22Rv1 (cell line): ENCODE measurements at regions not wholly inside any gene's neighbourhood (a gene's known extent, or its start where the extent isn't known, plus 50 kb on each side); places are given as distances from the start of the nearest gene placed in this dataset.

Source experiments
- H3K27ac ChIP-seq: fragments of 450-650 bp; 2 replicates; pipeline ENCODE4 v1.5.1; 2017
- ZFX ChIP-seq: fragments of 450-650 bp; IDR thresholded peaks from 2 replicates; pipeline ENCODE4 v1.6.1; 2017; ENCODE audit warnings: antibody characterized with exemption, borderline replicate concordance
- TF ChIP-seq, protein P1 (sequence below): fragments of 450-650 bp; IDR thresholded peaks from 2 replicates; pipeline ENCODE4 v1.5.1; 2017; ENCODE audit warnings: mild to moderate bottlenecking

DNA sequence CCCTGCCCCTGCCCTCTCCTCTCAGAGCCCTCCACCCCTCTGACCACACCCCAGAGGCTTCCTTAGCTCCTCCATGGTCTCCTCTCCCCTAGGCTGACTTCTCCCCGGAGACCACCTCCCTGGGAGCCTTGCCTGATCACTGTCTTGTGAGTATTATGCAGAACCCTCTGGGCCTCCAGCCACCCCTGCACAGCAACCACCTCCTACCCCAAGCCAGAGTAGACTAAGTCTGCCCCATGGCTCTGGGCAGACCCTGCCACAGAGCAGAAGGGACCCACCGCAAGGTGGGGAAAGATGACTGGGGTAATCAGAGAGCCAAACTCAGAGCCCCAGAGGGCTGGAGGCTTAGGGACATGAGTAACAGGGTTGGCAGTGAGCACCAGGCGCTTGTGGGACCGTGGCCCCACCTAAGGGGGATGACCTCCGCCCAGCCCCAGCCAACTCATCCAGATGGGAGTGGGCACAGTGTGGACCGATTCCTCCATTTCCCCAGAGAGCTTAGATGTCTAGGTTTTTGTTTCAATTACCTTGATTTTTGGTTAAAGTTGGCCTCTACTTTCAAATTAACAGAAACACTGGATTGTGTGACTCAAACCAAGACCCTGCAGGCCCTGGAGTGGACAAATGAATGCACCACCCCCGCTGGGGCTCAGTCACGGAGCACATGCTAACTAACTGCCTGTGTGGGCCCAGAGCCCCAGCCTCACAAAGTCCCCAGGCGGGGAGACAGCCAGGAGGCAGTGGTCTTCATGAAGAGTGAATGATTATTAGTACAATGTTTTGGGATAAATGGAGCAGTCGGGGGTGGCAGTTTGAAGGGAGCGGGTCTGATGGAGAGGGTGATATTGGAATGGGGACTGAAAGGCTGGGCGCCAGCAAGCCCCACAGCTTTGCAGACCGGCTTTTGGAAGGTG is 119.4 kb upstream of the PRR20G start:
- H3K27ac ChIP-seq: no peak overlapping the region

DNA sequence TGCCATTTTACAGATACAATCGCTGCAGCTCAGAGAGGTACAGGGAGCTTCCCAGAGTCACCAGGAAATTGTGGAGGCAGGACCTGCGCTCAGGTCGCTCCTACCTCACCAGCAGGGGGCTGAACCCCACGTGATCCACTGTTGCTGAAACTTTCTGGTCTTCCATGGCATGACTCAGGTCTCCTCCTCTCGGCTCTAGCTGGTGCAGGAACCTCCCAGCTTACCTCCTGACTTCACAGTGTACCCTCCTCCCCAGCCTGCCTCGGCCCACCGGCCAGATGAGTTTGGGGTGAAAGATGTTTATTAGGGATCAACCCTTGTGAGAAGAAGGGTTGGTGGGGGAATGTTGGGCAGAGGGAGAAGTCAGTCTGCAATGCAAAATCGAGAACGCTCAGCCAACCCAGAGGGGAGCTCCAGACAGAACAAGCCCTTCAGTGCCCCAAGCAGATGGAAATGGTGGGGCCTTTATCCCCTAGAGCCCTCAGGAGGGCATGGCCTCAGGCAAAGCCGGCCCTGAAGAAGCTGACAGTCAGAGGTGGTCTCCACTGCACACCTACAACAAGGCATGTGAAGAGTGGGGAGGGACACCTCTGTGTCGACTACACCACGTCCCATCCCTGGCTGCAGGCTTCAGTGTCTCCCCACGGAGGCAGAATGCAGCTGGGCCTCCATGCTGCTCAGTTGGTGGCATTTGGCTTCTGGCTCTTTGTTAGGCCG is 118.6 kb upstream of the PRR20G start:
- H3K27ac ChIP-seq: no peak overlapping the region
- TF ChIP-seq, protein P1, sequence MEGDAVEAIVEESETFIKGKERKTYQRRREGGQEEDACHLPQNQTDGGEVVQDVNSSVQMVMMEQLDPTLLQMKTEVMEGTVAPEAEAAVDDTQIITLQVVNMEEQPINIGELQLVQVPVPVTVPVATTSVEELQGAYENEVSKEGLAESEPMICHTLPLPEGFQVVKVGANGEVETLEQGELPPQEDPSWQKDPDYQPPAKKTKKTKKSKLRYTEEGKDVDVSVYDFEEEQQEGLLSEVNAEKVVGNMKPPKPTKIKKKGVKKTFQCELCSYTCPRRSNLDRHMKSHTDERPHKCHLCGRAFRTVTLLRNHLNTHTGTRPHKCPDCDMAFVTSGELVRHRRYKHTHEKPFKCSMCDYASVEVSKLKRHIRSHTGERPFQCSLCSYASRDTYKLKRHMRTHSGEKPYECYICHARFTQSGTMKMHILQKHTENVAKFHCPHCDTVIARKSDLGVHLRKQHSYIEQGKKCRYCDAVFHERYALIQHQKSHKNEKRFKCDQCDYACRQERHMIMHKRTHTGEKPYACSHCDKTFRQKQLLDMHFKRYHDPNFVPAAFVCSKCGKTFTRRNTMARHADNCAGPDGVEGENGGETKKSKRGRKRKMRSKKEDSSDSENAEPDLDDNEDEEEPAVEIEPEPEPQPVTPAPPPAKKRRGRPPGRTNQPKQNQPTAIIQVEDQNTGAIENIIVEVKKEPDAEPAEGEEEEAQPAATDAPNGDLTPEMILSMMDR: peak; percentile 24; the same call in 1 of the 2 replicates
- no peak for TF ChIP-seq ZFX

More for the DNA sequence above, 119.4 kb upstream of the PRR20G start:
- TF ChIP-seq ZFX: no peak
- TF ChIP-seq, protein P1: no peak

DNA sequence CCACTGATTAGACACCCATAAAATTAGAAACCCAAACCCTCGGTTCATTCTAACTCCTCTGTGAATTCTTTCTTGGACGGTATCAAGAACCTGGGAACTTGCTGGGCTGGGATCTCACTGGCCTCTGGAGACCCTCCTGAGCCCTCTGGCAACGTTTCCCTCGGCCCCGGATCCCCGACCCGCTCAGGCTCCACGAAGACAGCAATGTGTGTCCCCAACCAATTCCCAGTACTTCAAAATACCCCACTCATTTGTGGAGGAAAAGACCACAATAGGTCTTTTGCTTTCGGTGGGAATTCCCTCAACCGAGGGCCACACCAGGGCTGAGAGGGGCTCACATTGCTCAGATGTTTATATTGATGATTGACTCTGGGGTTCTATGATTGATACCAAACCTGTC is 117.9 kb upstream of the PRR20G start:
- TF ChIP-seq, protein P1: no peak
- no peak for TF ChIP-seq ZFX
- no peak overlapping the region for H3K27ac ChIP-seq

DNA sequence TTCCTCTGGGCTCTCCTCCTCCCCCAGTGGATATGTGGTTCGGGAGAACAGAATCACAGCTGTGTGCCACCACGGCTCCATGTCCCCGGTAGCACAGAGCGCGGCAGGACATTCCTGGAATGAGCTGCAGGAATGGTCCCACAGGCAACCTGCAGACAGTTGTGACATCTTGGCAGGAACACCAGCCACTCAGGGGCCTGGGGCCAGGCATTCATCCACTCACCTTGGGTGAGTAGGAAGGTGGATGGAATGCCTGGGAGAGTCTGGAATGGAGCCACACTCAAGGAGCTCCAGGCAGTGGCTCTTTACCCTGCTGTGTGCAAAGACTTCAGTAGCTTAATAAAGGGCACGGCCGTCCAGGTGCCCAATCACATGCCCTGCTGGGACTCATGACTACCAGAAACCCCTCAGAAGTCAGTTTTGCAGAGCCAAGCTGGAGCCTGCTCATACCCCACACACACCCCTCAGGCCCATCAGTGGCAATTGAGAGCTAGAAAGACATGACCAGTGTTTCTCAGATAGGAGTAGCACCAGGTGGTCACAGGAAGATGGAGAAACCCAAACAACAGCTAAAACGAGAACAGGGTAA is 117.3 kb upstream of the PRR20G start:
- TF ChIP-seq ZFX: no peak
- TF ChIP-seq, protein P1: no peak

DNA sequence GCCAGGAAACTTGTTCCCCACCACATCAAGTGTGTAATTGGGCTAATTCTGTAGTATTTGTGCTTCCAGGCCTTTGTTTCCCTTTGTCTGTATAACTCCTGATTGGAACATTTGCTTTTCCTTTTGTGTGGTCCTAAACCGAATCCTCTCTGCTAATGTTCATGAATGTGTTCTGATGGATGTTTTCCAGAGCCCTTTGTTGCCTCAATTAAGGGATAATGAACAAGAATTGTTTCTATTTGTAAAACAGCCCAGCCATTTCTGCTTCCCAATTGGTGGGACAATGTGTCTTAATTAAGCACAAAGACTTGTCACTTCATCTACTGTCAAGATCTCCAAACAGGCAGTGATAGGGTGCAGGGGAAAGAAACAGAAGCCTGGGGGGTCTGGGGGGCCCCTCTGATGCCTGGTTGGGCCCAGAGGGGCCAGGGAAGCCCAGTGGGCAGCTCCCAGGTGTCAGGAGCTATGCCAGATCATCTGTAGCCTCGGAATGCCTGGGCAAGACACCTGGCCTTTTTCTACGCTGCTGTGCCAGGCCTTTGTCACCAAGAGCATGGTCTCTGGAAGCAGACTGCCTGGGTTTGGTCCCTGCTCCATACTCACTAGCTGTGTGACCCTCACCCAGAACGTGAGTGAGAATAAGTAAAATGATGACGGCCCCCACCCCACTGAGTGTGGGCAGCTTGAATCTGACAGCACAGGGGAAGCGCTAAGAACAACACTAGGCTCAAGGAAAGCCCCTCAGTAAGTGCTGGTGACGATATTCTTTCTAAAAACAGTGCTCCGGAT is 116.6 kb upstream of the PRR20G start:
- TF ChIP-seq, protein P1: no peak
- TF ChIP-seq ZFX: no peak
- no peak overlapping the region for H3K27ac ChIP-seq

More for the DNA sequence above, 117.3 kb upstream of the PRR20G start:
- H3K27ac ChIP-seq: no peak overlapping the region

DNA sequence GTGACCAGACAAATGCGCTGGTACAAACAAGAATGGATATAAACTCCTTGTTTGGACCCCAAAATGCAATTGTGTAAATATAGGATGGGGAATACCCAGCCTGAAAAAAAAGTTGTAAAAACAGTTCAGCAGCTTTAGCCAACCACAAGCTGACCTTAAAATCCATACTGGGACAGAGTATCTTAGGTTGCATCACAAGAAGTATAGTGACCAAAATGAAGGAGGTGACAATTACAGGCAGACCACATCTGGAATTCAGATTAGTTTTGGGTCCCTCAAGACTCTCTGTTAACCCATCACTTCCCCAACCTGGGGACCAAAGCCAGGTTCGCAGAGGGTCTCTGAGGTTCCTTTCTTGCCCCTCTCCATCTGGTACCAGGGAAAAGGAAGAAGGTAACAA is 115.9 kb upstream of the PRR20G start:
- no peak overlapping the region for H3K27ac ChIP-seq
- TF ChIP-seq ZFX: no peak
- TF ChIP-seq, protein P1: no peak
